ENCODE measurements at regions not wholly inside any gene's neighbourhood (a gene's known extent, or its start where the extent isn't known, plus 50 kb on each side); places are given as distances from the start of the nearest gene placed in this dataset.
"Not testable (repeated sequence)": the region's sequence is repeated elsewhere in the genome, so short reads cannot be mapped to it uniquely, and the experiment has no call there.

GRCh38 chr6:145111407-145111806, 623.9 kb downstream of the EPM2A start:
- TF ChIP-seq CTCF, POLR2A (IDR thresholded peaks at IDR 0.05): not testable (repeated sequence)
